GM18868 (cell line): ENCODE measurements at regions not wholly inside any gene's neighbourhood (a gene's known extent, or its start where the extent isn't known, plus 50 kb on each side); places are given as distances from the start of the nearest gene placed in this dataset.

Experiments used
- ATAC-seq: cut with Tn5 transposase; IDR thresholded peaks from one replicate; pipeline ENCODE4 v1.9.1; 2021; ENCODE audit warnings: mild to moderate bottlenecking, moderate library complexity; ENCODE audit not compliant: unreplicated experiment

DNA sequence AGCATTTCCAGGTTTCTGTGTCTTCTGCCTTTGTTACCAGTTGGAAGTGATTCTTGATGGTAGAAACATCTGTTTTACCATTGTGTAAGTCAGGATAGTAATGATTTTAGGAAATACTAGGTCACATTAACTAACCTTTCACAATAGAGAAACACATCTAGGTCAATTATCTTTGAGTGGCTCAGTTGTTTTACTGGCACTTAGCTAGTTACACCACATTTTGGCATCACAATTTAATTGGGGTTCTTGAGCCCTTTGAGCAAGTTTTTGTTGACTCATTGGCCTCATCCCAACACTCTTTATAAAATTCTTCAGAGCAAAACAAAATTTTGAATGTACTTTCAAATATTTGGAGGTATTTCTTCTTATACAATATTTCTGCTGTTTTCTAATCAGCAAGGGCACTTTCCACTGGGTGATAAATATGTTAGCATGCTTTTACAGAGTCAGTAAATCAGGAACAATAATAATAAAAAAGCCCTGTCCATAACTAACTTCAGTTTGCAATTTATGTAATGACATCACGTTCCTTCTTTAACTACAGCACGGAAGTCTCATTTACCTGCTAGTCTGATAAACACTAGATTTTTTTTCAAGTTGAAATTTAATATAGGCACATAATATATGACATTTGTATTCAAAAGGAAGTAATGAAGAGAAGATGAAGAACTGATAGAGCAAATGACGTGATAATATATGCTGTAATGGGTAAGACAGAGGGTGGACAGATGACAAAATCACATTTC, 64.8 kb upstream of the GK2 start:
- ATAC-seq: no peak

DNA sequence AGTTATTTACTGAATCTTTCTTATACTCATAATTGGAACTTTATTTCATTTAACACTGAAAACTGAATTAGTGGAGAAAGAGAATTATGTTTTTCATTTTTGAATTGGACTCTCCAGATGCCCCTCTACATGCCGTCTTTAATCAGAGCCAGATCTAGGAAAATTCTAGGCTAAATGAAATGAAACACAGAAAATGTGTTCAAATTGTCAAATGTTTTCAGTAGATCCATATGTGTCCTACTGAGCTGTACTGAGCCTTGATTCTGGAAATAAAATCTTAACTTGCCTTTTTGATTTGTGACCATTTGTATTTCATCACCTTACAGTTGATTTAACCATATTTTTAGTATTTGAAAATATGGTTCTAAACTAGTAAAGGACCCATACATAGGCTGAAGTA, 64.0 kb upstream of the GK2 start:
- ATAC-seq: no peak

DNA sequence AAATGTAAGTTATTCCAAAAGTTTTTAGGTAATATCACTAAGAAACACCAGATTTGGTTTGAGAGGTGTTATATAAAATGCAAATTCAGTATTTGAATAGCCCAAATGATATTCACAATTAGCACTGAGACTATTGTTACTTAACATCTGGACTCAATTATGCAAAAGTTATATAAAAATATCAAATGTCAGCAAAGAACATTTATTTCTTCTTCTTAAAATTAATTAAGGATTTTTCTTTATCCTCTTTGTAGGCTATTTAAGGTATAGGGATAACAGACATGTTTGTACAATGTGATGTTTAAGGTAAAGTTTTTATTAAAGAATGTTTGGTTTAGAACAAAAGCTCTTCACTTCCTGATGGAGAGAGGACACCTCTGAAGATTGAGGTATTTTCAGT, 63.3 kb upstream of the GK2 start:
- ATAC-seq: no peak

DNA sequence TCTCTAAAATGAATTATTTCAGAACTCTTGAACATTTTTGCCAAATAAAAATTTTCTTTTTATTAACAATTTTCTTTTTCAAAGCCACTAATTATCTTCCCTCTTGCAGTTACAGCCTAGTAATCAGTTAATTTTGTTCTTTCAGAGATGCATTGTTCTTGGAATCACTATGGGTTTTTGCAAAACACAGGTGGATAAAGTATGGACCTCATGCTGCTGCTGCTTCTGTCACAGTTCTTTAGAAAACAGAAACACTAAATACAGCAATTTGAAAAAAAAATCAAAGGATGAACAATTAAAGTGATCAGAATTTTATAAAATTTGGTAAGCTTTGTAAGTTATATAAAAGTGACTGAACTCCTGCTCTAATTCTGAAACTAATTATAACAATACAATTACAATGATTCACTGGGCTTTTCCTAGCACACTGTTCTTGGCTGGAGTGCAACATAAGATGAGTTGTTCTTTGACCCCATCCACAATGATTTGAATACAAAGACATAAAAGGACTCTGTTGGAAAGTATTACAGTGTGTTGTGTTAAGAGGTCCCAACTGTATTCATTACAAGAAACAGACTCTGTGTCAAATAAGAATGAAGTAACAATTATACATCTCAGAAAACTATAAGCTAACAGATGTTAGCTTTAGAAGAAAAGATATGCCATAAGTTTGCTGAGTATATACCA, 59.4 kb upstream of the GK2 start:
- no peak for ATAC-seq

DNA sequence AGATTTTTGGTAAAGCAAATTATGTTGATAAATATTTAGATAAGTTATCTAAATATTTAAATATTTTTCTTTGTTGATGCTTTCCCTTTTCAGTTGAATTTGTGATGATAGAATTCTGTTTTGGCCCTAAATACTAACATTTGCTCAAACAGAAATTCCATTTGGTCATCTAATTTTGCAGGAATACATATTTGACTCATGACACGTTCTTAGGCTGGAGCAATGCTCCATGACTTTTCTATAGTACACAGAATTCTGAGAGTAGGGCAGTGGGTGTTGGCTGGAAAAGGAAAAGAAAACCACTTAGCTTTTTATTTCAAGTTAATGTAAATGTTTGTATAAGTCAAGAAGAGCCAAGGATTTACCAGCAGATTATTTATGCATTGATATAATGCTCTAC, 58.6 kb upstream of the GK2 start:
- ATAC-seq: no peak
